ENCODE measurements at regions not wholly inside any gene's neighbourhood (a gene's known extent, or its start where the extent isn't known, plus 50 kb on each side); places are given as distances from the start of the nearest gene placed in this dataset.

- DNase-seq (ENCODE audit: insufficient read length, low spot score): no peak
- TF ChIP-seq POLR2A (IDR thresholded peaks at IDR 0.05; ENCODE audit: low read depth, low read length) (no peak), PAX5 (IDR thresholded peaks at IDR 0.05; ENCODE audit: insufficient read depth, low read length, severe bottlenecking) (no peak), POLR2AphosphoS5 (IDR thresholded peaks at IDR 0.05; ENCODE audit: low read depth, low read length) (no peak), POU2F2 (IDR thresholded peaks at IDR 0.05; ENCODE audit: low read depth, low read length) (no peak), SPI1 (IDR thresholded peaks at IDR 0.05; ENCODE audit: low read depth, low read length) (no peak), TAF1 (IDR thresholded peaks at IDR 0.05; ENCODE audit: low read depth, low read length) (no peak)
Observed at GRCh38 chr22:48739348-48740085, 1088.2 kb downstream of the BRD1 start.

DNA sequence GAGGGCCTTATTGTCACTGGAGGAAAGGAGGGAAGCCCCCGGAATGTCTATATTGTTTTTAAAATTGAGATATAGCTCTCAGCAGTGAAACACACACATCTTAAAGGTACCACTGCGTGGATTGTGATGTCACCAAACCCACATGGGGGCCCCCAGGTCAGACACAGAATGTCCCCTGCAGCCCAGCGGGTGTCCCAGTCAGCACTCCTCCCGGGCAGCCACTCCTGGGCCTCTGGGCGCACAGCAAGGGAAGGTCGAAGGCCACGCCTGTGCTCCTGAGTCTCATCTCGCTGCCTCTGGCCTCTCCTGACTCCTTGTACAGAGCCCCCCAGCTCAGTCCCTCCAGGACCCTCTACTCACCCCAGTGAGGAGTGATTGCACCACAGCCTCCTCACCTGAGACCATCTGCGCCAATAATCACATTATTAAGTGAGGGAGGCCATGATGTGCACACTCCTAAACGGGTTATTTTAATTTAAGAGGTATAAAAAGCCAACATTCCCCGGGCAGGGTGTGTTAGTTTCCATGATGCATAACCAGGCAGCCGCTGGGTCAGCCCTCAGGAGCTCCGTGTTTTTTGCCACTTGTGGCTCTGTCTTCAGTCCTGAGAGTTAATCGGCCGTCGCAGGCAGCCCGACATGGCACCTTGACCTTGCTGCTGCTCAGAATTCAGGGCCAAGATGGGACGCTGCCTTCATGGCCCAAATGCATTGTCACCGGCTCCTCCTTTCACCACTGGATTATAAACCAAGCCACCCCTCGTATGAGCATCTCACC is 1089.3 kb downstream of the BRD1 start:
- TF ChIP-seq PAX5 (IDR thresholded peaks at IDR 0.05; ENCODE audit: insufficient read depth, low read length, severe bottlenecking) (no peak), SPI1 (IDR thresholded peaks at IDR 0.05; ENCODE audit: low read depth, low read length) (no peak), POLR2A (IDR thresholded peaks at IDR 0.05; ENCODE audit: low read depth, low read length) (no peak), POU2F2 (IDR thresholded peaks at IDR 0.05; ENCODE audit: low read depth, low read length) (no peak), TAF1 (IDR thresholded peaks at IDR 0.05; ENCODE audit: low read depth, low read length) (no peak), POLR2AphosphoS5 (IDR thresholded peaks at IDR 0.05; ENCODE audit: low read depth, low read length) (no peak)
- FAIRE-seq: no peak
- DNase-seq (ENCODE audit: insufficient read length, low spot score): no peak

More at GRCh38 chr22:48739348-48740085, 1088.2 kb downstream of the BRD1 start:
- no peak for FAIRE-seq

- no peak for DNase-seq (ENCODE audit: insufficient read length, low spot score)
- TF ChIP-seq TAF1 (IDR thresholded peaks at IDR 0.05; ENCODE audit: low read depth, low read length): no peak
- TF ChIP-seq PAX5 (IDR thresholded peaks at IDR 0.05; ENCODE audit: insufficient read depth, low read length, severe bottlenecking): no peak
- no peak for FAIRE-seq
Observed at GRCh38 chr22:48737461-48738203, 1090.0 kb downstream of the BRD1 start.

DNA sequence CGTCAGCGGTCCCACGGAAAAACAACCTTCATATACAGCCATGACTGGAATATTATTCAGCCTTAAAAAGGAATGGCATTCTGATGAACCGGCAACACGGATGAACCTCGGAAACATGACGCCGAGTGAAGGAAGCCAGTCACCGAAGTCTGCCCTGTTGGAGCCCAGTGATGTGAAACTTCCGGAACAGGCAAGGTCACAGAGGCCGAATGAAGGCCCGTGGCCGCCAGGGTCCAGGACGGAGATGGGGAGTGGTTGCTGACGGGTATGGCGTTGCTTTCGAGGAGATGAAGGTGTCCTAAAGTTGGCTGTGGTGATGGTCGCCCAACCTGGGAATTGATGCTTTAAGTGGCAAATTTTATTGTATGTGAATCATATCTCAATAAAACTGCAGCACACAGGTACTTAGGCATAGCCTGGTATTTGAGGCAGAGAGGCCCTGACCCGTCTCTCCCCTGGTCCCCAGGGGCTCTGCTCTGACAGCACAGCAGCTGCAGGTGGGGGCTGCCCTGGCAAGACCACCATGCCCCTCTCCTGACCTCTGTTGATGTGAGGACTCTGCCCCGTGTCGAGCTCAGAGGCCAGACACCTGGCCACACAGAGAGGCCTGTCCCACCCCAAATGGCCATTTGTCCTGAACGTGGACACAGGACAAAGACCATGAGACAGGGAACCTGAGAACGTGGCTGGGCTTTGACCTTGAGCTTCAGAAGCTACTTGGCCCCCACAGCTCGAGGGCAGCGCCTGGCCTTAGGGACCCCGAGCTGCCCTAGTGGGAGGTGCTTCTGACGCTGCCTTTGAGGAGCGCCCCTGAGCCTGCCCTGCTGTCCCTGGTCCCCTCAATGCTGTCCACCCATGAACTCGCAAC is 1090.8 kb downstream of the BRD1 start:
- TF ChIP-seq POLR2AphosphoS5 (IDR thresholded peaks at IDR 0.05; ENCODE audit: low read depth, low read length): no peak
- no peak for TF ChIP-seq TAF1 (IDR thresholded peaks at IDR 0.05; ENCODE audit: low read depth, low read length)
- TF ChIP-seq POU2F2 (IDR thresholded peaks at IDR 0.05; ENCODE audit: low read depth, low read length): no peak
- no peak for TF ChIP-seq POLR2A (IDR thresholded peaks at IDR 0.05; ENCODE audit: low read depth, low read length)
- TF ChIP-seq SPI1 (IDR thresholded peaks at IDR 0.05; ENCODE audit: low read depth, low read length): no peak
- TF ChIP-seq PAX5 (IDR thresholded peaks at IDR 0.05; ENCODE audit: insufficient read depth, low read length, severe bottlenecking): no peak
- FAIRE-seq (no peak), DNase-seq (ENCODE audit: insufficient read length, low spot score) (no peak)

GRCh38 chr22:48734961-48735360 is 1092.7 kb downstream of the BRD1 start:
- DNase-seq (ENCODE audit: insufficient read length, low spot score): no peak
- no peak for TF ChIP-seq SPI1 (IDR thresholded peaks at IDR 0.05; ENCODE audit: low read depth, low read length)
- TF ChIP-seq POLR2AphosphoS5 (IDR thresholded peaks at IDR 0.05; ENCODE audit: low read depth, low read length): no peak
- no peak for TF ChIP-seq TAF1 (IDR thresholded peaks at IDR 0.05; ENCODE audit: low read depth, low read length)
- no peak for TF ChIP-seq POLR2A (IDR thresholded peaks at IDR 0.05; ENCODE audit: low read depth, low read length)
- no peak for FAIRE-seq

DNA sequence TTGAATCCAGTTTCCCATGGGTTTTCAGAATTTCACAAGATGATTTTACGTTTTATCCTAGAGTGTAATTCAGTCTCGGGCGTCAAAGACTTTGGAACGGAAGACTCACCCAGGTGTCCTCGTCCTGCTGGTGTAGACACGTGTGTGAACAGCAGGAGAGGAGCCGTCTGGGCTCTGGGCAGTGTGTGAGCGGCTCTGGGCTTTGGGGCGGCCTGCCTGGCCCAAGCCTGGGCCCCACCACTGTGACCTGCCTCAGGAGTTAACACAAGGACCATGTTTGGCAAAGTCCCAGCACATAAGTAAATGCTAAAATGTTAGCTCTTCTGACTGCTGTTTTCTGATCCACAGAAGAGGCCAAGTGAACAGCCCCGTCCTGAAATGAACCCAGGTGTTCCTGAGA is 1093.3 kb downstream of the BRD1 start:
- TF ChIP-seq TAF1 (IDR thresholded peaks at IDR 0.05; ENCODE audit: low read depth, low read length): no peak
- FAIRE-seq: no peak
- DNase-seq (ENCODE audit: insufficient read length, low spot score): no peak

DNA sequence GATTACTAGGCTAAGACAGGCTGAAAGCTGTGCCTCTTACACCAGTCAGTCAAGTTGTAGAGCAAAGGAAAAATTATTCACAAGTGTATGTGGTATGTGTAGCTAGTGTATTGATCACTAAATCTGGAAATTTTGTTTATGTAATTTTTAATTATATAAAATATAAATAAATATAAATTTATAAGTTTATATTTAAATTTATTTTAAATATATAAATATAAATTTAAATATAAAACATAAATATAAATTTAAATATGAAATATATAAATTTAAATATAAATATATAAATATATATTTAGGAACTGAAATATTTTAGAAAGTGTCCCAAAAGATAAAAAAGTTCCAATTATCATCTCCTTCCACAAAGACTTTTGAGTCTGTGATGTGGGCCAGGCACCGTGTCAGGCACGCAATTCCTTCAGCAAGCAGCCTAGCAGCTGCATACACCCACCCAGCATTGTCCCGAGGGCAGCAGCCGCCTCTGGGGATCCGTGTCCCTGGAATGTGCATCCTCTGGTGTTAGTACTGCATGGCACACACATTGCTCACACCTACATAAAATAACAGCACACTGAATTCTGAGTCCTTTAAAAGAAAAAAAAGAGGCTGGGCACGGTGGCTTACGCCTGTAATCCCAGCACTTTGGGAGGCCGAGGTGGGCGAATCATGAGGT is 1098.0 kb downstream of the BRD1 start:
- no peak for FAIRE-seq
- no peak for DNase-seq (ENCODE audit: insufficient read length, low spot score)
- TF ChIP-seq SPI1 (IDR thresholded peaks at IDR 0.05; ENCODE audit: low read depth, low read length) (no peak), POLR2A (IDR thresholded peaks at IDR 0.05; ENCODE audit: low read depth, low read length) (no peak), POU2F2 (IDR thresholded peaks at IDR 0.05; ENCODE audit: low read depth, low read length) (no peak), TAF1 (IDR thresholded peaks at IDR 0.05; ENCODE audit: low read depth, low read length) (no peak), PAX5 (IDR thresholded peaks at IDR 0.05; ENCODE audit: insufficient read depth, low read length, severe bottlenecking) (no peak), POLR2AphosphoS5 (IDR thresholded peaks at IDR 0.05; ENCODE audit: low read depth, low read length) (no peak)

GRCh38 chr22:48727454-48728058 is 1100.1 kb downstream of the BRD1 start:
- no peak for DNase-seq (ENCODE audit: insufficient read length, low spot score)
- FAIRE-seq: no peak
- no peak for TF ChIP-seq SPI1 (IDR thresholded peaks at IDR 0.05; ENCODE audit: low read depth, low read length)
- TF ChIP-seq PAX5 (IDR thresholded peaks at IDR 0.05; ENCODE audit: insufficient read depth, low read length, severe bottlenecking): no peak
- TF ChIP-seq POLR2A (IDR thresholded peaks at IDR 0.05; ENCODE audit: low read depth, low read length): no peak
- TF ChIP-seq TAF1 (IDR thresholded peaks at IDR 0.05; ENCODE audit: low read depth, low read length): no peak
- no peak for TF ChIP-seq POLR2AphosphoS5 (IDR thresholded peaks at IDR 0.05; ENCODE audit: low read depth, low read length)
- TF ChIP-seq POU2F2 (IDR thresholded peaks at IDR 0.05; ENCODE audit: low read depth, low read length): no peak

All from GM12891 (cell line).